ENCODE measurements at regions not wholly inside any gene's neighbourhood (a gene's known extent, or its start where the extent isn't known, plus 50 kb on each side); places are given as distances from the start of the nearest gene placed in this dataset.

GRCh38 chr5:91271999-91272398 lies 111.1 kb downstream of the ARRDC3 start:
- TF ChIP-seq SMC3 (conservative IDR thresholded peaks at IDR 0.05; ENCODE audit: poor library complexity) (no peak), POLR2AphosphoS5 (IDR thresholded peaks at IDR 0.05) (no peak), CTCF (IDR thresholded peaks at IDR 0.05; ENCODE audit: poor library complexity, severe bottlenecking) (no peak), MXI1 (conservative IDR thresholded peaks at IDR 0.05; ENCODE audit: poor library complexity, severe bottlenecking) (no peak), REST (IDR thresholded peaks at IDR 0.05; ENCODE audit: borderline replicate concordance) (no peak), RAD21 (conservative IDR thresholded peaks at IDR 0.05) (no peak)
